GM18861 (cell line): ENCODE measurements at regions not wholly inside any gene's neighbourhood (a gene's known extent, or its start where the extent isn't known, plus 50 kb on each side); places are given as distances from the start of the nearest gene placed in this dataset.

Experiments used
- ATAC-seq: cut with Tn5 transposase; IDR thresholded peaks from one replicate; pipeline ENCODE4 v1.9.1; 2021; ENCODE audit not compliant: unreplicated experiment

GRCh38 chr16:85416228-85417109, 196.7 kb upstream of the GSE1 start:
- no peak for ATAC-seq

- no peak for ATAC-seq
Measured at GRCh38 chr16:85417156-85417860, 195.8 kb upstream of the GSE1 start.

DNA sequence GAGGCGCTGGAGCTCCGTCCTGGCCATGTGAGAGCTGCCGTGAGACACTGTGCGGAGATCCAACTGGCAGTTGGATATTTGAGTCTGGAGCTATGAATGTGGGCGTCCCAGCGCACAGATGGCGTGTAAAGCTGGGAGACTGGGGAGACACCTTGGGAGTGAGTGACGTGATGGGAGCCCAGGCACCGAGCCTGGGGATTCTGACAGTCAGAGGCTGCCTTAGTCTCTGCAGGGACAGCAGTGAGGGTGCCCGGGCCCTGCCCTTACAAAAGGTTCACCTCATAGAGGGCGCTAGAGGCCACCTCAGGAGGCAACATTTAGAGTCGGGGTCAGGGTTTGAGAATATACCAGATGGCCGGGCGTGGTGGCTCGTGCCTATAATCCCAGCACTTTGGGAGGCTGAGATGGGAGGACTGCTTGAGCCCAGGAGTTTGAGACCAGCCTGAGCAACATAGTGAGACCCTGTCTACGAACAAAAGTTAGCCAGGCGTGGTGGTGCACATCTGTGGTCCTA, 194.1 kb upstream of the GSE1 start:
- ATAC-seq = no peak

GRCh38 chr16:85419503-85420408, 193.4 kb upstream of the GSE1 start:
- ATAC-seq = no peak

DNA sequence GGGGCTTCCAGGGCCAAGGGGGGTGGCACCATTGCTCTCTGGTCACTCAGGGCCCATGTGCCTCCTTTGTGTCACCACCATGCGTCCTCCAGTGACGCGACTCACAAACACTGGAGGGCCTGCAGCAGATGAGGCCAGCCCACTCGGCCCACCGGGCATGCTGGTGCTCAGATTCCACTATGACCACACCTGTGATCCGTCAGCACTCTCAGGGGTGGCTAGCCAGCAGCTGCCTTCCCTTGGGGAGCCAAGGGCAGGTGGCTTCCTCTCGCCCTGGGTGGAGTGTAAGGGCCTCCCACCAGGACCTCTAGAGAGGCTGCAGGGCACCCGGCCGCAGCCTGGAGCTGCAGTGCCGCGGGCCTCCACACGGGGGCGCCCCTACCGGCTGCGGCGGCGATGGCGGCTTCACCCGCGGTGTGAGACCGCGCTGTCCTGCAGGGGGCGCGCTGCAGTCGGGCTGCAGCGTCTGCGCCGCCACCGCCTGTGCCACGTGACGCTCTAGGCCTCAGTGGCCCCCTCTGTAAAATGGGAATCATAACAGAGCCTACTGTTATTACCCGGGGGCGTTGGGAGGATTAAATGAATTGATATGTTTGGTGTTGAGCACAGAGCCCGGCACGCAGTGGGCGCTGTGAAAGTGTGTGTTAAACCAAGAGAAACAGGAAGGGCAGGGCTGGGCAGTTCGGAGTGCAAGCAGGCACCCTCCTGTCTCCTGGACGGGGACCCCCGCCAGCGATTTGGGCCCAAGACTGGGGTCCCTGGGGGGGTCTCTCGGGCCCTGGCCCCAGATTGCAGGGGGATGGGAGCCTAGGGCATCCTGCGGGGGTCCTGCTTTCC, 192.4 kb upstream of the GSE1 start:
- ATAC-seq = no peak

- no peak for ATAC-seq
Measured at GRCh38 chr16:85421338-85422195, 191.6 kb upstream of the GSE1 start.

- ATAC-seq = no peak
Measured at GRCh38 chr16:85422196-85422631, 190.9 kb upstream of the GSE1 start.

DNA sequence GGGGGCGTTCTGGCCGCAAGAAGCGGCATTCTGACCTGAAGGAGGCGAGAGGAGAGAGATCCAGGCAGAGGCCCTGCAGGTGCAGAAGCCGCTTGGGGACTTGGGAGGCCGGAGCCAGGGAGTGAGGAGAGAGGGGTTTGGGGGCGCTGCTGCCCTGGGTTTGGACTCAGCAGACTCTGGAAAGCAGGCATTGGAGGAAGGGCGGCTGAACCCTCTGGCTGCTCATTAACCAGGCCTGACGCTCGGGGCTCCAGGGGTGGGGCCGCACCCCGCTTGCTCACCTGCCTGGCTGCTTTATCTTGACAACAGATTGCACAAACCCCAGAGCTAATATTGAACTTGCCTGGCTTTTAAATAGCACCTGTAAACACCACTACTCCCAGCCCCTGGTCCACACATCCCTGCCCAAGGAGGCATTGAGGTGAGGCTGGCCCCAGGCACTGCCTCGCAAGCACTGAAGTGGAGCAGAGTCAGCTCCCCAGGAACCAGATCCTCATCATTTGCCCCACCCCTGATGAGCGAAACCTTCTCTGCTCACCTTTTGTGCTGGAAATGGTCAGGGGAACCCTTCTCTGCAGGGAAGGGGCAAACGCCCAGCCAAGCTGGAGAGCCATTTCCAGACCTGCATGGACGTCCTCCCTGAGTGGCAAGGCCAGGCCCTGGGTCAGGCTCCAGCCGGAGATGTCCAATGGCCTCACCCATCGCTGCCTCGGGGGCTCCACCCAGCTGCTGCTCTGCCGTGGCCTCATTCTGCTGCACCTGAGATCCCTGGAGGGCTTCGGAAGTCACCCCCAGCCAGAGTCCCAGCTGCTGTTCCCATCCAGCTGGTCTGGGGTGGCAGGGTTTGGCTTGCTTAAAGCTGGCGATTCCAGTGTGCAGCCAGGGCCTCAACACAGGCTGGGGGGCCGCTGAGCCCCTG, 190.2 kb upstream of the GSE1 start:
- no peak for ATAC-seq

DNA sequence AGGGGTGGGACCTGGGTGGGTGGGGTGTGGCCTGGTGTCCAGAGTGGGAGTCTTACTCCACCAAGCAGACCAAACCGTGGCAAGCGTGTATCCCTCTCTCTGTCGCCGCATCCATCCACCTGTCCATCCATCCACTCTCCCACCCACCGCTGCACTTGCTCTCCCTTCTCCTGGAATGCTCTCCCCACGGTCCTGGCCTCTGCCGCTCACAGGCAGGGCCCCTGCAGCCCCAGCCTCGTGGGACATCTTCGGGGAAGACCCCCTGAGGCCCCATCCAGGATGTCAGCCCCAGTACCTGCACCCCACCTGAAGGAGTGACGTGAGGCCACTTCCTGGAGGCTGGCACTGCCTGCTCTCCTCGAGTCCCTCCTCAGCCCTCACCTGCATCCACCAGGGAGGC, 189.5 kb upstream of the GSE1 start:
- ATAC-seq = no peak

GRCh38 chr16:85424260-85425073, 188.7 kb upstream of the GSE1 start:
- no peak for ATAC-seq

- no peak for ATAC-seq
Measured at GRCh38 chr16:85425074-85425662, 188.0 kb upstream of the GSE1 start.

DNA sequence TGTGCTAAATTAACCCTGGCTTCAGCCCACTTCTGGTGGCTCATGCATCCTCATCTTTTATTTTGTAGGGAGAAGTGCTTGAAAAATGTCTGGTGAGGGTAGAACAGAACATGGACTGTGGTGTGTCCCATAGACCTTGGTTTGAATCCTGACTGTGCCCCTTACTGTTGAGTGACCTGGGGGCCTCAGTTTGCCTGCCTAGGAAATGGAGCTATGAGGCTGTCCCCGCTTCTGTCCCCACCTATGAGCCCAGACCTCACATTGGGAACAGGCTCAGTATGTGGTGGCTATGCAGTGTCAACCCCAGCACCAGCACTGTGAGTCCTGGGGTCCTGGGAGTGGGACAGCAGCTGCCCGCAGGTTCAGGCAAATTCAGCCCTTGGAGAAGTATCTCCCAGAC, 186.3 kb upstream of the GSE1 start:
- no peak for ATAC-seq

DNA sequence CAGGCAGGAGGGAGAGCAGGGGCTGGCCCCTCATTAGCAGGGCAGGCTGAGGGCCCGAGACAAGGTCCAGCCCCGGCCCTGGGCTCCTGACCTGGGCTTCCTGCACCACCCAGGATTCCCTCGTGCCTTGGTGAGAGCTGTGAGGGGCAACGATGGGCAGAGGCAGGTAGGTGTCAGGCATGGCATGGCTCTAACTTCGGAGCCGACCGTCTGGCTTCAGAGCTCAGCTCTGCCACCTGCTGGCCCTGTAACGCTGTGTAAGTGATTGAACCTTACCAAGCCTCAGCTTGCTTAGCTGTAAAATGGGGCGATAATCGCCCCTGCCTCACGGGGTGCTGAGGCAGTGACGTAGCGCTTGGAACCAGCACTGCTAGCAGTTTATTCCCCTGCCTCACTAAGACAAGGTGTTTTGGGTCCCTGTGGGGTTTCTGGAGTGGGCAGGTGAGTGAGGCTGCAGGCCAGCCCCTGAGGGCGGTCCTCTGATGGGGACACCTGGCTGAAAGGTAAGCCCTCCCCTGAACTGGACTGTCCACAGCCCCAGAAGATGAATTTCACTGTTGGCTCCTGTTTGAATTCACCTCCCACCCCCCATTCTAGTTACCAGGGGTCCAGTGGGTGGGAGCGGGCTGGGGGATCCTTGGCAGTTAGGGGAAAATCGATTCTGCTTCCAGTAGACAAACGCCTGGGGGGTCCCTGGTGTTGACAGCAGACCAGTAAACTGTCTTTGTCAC, 184.8 kb upstream of the GSE1 start:
- no peak for ATAC-seq

DNA sequence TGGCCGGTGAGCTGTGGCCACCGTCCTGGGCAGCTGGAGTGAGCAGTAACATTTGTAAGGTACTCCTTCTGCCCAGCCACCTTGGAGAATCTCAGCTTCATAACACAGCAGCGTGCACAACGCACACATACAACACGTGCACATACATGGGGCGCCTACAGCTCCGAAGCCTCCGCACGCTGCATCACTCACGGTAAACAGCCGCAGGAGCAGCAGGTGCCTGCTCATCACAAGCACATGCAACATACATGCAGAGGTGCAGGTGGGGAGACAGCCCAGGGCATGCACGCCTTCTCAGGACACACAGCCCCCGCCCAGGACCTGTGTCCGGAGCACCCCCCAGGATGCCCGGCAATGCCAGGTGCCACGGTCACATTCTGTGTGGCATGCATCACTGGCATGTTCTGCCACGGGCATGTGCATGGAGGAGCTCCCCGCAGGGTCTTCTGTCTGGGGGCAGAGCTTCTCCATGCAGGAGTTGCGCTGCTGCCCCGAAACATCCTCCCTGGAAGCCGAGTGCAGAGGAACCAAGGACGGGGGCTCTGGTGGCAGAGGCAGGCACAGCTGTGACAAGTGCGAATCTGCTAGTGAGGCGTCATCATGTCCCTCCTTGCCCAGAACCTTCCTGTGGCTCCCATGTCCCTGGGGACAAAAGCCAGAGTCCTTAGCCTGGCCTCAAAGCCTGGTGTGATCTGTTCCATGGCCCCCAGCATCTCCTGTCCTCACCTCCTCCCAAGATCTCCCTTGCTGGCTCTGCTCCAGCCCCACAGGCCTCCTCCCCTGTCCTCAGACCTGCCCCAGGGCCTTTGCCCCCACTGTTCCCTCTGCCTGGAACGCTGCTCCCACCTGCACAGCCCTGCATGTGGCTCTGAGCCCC, 184.0 kb upstream of the GSE1 start:
- ATAC-seq = no peak

GRCh38 chr16:85429776-85430522, 183.2 kb upstream of the GSE1 start:
- ATAC-seq = no peak
